Myocyte (in vitro differentiated cells): ENCODE measurements at regions not wholly inside any gene's neighbourhood (a gene's known extent, or its start where the extent isn't known, plus 50 kb on each side); places are given as distances from the start of the nearest gene placed in this dataset.
"Not testable (repeated sequence)": the region's sequence is repeated elsewhere in the genome, so short reads cannot be mapped to it uniquely, and the experiment has no call there.

Experiments used
- DNase-seq: peaks from one replicate; pipeline ENCODE4 v3.0.0-alpha.2; 2012; ENCODE audit warnings: low read depth

GRCh38 chr7:76728571-76728974 lies 101.5 kb upstream of the POMZP3 start:
- DNase-seq: not testable (repeated sequence)

- DNase-seq: not testable (repeated sequence)
Measured at GRCh38 chr7:76723928-76724327, 96.8 kb upstream of the POMZP3 start.

- not testable (repeated sequence) for DNase-seq
Measured at GRCh38 chr7:76716551-76716950, 89.5 kb upstream of the POMZP3 start.

- peak; percentile 60 for DNase-seq
Measured at GRCh38 chr7:76712926-76713325, 85.8 kb upstream of the POMZP3 start.

- peak; percentile 3 for DNase-seq
Measured at GRCh38 chr7:76711648-76712047, 84.6 kb upstream of the POMZP3 start.

GRCh38 chr7:76709703-76710102 lies 82.6 kb upstream of the POMZP3 start:
- DNase-seq: not testable (repeated sequence)

GRCh38 chr7:76708446-76708845 lies 81.4 kb upstream of the POMZP3 start:
- not testable (repeated sequence) for DNase-seq

- not testable (repeated sequence) for DNase-seq
Measured at GRCh38 chr7:76703815-76704214, 76.7 kb upstream of the POMZP3 start.

GRCh38 chr7:76686277-76686676 lies 59.2 kb upstream of the POMZP3 start:
- not testable (repeated sequence) for DNase-seq

- DNase-seq: not testable (repeated sequence)
Measured at GRCh38 chr7:76684737-76685136, 57.7 kb upstream of the POMZP3 start.

GRCh38 chr7:76683631-76684030 lies 56.6 kb upstream of the POMZP3 start:
- not testable (repeated sequence) for DNase-seq

- DNase-seq: not testable (repeated sequence)
Measured at GRCh38 chr7:76681810-76682209, 54.7 kb upstream of the POMZP3 start.

- DNase-seq: not testable (repeated sequence)
Measured at GRCh38 chr7:76679174-76679573, 52.1 kb upstream of the POMZP3 start.

GRCh38 chr7:76678500-76678899 lies 51.4 kb upstream of the POMZP3 start:
- not testable (repeated sequence) for DNase-seq

- not testable (repeated sequence) for DNase-seq
Measured at GRCh38 chr7:76676890-76677289, 49.8 kb upstream of the POMZP3 start.
